CD4-positive, alpha-beta T cell (primary cell): ENCODE measurements at regions not wholly inside any gene's neighbourhood (a gene's known extent, or its start where the extent isn't known, plus 50 kb on each side); places are given as distances from the start of the nearest gene placed in this dataset.
"Not testable (repeated sequence)": the region's sequence is repeated elsewhere in the genome, so short reads cannot be mapped to it uniquely, and the experiment has no call there.

ENCODE experiments used
- ATAC-seq: fragments of 200-7000 bp; cut with Tn5 transposase; one replicate; pipeline ENCODE4 v1.10.0; 2022; ENCODE audit warnings: mild to moderate bottlenecking; ENCODE audit not compliant: poor library complexity
- CTCF ChIA-PET: fragments of 350-600 bp; sonication (Branson Sonifier 250); formaldehyde crosslinking; loops from one replicate; lab custom pipeline; 2021; ENCODE audit warnings: antibody characterized with exemption, inconsistent platforms; lab: Charles Lee
- POLR2A ChIA-PET: fragments of 350-600 bp; sonication (Branson Sonifier 250); formaldehyde crosslinking; loops from one replicate; lab custom pipeline; 2021; ENCODE audit warnings: antibody characterized with exemption, inconsistent platforms; lab: Charles Lee
- DNase-seq, 14 experiments: peaks; one replicate each; pipeline ENCODE4 v3.0.0-alpha.2; 2013 to 2020; ENCODE audit warnings: mixed read lengths in 2 of 14
- H3K27ac ChIP-seq, 2 donors: one replicate each; pipeline versions ENCODE4 v1.5.1 to v1.7.0; 2013; ENCODE audit warnings: low read length in 2 of 2, low read depth in 1 of 2, mild to moderate bottlenecking in 1 of 2
- H3K27me3 ChIP-seq, 2 experiments: 1 replicate in 1 of 2; 2 replicates in 1 of 2; pipeline versions ENCODE4 v1.6.1 to v1.7.0; 2013; ENCODE audit warnings: low read length in 2 of 2, control low read depth in 1 of 2, mild to moderate bottlenecking in 1 of 2, moderate library complexity in 1 of 2; ENCODE audit not compliant: insufficient read depth in 2 of 2, control insufficient read depth in 1 of 2
- H3K36me3 ChIP-seq: one replicate; pipeline ENCODE4 v1.6.1; 2013; ENCODE audit warnings: low read length, control low read depth; ENCODE audit not compliant: insufficient read depth
- H3K4me1 ChIP-seq: one replicate; pipeline ENCODE4 v1.6.1; 2013; ENCODE audit warnings: low read length, control low read depth; ENCODE audit not compliant: insufficient read depth
- H3K4me3 ChIP-seq: one replicate; pipeline ENCODE4 v1.5.1; 2013; ENCODE audit warnings: mild to moderate bottlenecking, low read length, moderate library complexity
- H3K9me3 ChIP-seq, 2 experiments: 1 replicate in 1 of 2; 2 replicates in 1 of 2; pipeline versions ENCODE4 v1.6.1 to v1.7.0; 2013; ENCODE audit warnings: low read length in 2 of 2, mild to moderate bottlenecking in 2 of 2, control low read depth in 1 of 2, moderate library complexity in 1 of 2; ENCODE audit not compliant: control insufficient read depth in 1 of 2, insufficient read depth in 1 of 2
- H3K27ac Mint-ChIP-seq: one replicate; pipeline ENCODE4 v1.8.0; 2020; ENCODE audit warnings: mixed read lengths
- H3K27me3 Mint-ChIP-seq: one replicate; pipeline ENCODE4 v1.8.0; 2021; ENCODE audit warnings: mixed read lengths
- H3K36me3 Mint-ChIP-seq: one replicate; pipeline ENCODE4 v1.8.0; 2021; ENCODE audit warnings: low read depth, mixed read lengths
- H3K4me1 Mint-ChIP-seq: one replicate; pipeline ENCODE4 v1.8.0; 2021; ENCODE audit warnings: low read depth, mixed read lengths
- H3K4me3 Mint-ChIP-seq: one replicate; pipeline ENCODE4 v1.8.0; 2020; ENCODE audit warnings: mild to moderate bottlenecking, mixed read lengths
- H3K9me3 Mint-ChIP-seq: one replicate; pipeline ENCODE4 v1.8.0; 2020; ENCODE audit warnings: mixed read lengths
- intact Hi-C, 2 experiments: fragments of 100-400 bp; cut with DNase I in 1 of 2; cut with micrococcal nuclease in 1 of 2; formaldehyde crosslinking; loops; one replicate each; pipeline versions ENCODE4 v1.15.1 to v1.9.0; 2023 to 2025; cut with DNase I, micrococcal nuclease
- TF ChIP-seq, protein P1 (sequence below): fragments of 200-600 bp; IDR thresholded peaks from one replicate; pipeline ENCODE4 v1.8.0; 2022; ENCODE audit warnings: antibody characterized with exemption, mild to moderate bottlenecking

GRCh38 chr11:98531576-98531975, 489.2 kb upstream of the CNTN5 start:
- H3K27me3 Mint-ChIP-seq = no peaks in the 10 kb centered on the region
- Histone ChIP-seq H3K27ac (no peak overlapping the region), H3K27me3 (no peaks in the 10 kb centered on the region), H3K9me3 (peaks cover 0 to 8% of the 10 kb centered on the region in 2 experiments), H3K36me3 (no peaks in the 10 kb centered on the region), H3K4me1 (no peaks in the 10 kb centered on the region), H3K4me3 (no peak overlapping the region)
- TF ChIP-seq, protein P1, sequence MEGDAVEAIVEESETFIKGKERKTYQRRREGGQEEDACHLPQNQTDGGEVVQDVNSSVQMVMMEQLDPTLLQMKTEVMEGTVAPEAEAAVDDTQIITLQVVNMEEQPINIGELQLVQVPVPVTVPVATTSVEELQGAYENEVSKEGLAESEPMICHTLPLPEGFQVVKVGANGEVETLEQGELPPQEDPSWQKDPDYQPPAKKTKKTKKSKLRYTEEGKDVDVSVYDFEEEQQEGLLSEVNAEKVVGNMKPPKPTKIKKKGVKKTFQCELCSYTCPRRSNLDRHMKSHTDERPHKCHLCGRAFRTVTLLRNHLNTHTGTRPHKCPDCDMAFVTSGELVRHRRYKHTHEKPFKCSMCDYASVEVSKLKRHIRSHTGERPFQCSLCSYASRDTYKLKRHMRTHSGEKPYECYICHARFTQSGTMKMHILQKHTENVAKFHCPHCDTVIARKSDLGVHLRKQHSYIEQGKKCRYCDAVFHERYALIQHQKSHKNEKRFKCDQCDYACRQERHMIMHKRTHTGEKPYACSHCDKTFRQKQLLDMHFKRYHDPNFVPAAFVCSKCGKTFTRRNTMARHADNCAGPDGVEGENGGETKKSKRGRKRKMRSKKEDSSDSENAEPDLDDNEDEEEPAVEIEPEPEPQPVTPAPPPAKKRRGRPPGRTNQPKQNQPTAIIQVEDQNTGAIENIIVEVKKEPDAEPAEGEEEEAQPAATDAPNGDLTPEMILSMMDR = no peak
- H3K4me3 Mint-ChIP-seq = no peak overlapping the region
- ATAC-seq (no peak), DNase-seq (no peak)
- intact Hi-C loops = no loop called here
- CTCF ChIA-PET = no interaction called here
- POLR2A ChIA-PET = no interaction called here
- H3K9me3 Mint-ChIP-seq = no peaks in the 10 kb centered on the region
- no peaks in the 10 kb centered on the region for H3K36me3 Mint-ChIP-seq
- no peaks in the 10 kb centered on the region for H3K4me1 Mint-ChIP-seq
- no peak overlapping the region for H3K27ac Mint-ChIP-seq

GRCh38 chr11:98536023-98536422, 484.7 kb upstream of the CNTN5 start:
- Histone ChIP-seq H3K4me1 (no peaks in the 10 kb centered on the region), H3K36me3 (no peaks in the 10 kb centered on the region), H3K9me3 (peaks cover 0 to 10% of the 10 kb centered on the region in 2 experiments), H3K27ac (no peak overlapping the region), H3K27me3 (no peaks in the 10 kb centered on the region), H3K4me3 (no peak overlapping the region)
- Mint-ChIP-seq H3K27ac (no peak overlapping the region), H3K27me3 (no peaks in the 10 kb centered on the region), H3K4me3 (no peak overlapping the region), H3K9me3 (peaks cover 4% of the 10 kb centered on the region), H3K4me1 (no peaks in the 10 kb centered on the region), H3K36me3 (no peaks in the 10 kb centered on the region)
- CTCF ChIA-PET = no interaction called here
- TF ChIP-seq, protein P1 = no peak
- intact Hi-C loops = no loop called here
- ATAC-seq (no peak), DNase-seq (no peak)
- POLR2A ChIA-PET = no interaction called here

DNA sequence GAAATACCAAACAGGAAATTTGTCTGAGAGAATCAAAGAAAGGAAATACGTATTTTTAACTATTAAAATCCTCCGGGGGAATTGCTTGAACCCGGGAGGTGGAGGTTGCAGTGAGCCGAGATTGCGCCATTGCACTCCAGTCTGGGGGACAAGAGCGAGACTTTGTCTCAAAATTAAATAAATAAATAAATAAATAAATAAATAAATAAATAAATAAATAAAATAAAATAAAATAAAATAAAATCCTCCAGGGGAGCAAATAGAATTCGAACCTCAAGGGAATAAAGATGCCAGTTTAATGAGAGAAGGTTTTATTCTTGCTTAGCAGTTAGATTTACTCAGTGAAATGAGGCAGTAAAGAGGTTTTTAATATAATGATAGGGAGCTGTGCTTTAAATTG, 482.4 kb upstream of the CNTN5 start:
- H3K36me3 ChIP-seq, H3K36me3 Mint-ChIP-seq, intact Hi-C loops, H3K27me3 ChIP-seq, H3K27me3 Mint-ChIP-seq, H3K27ac ChIP-seq, POLR2A ChIA-PET, H3K4me3 ChIP-seq, H3K9me3 Mint-ChIP-seq, CTCF ChIA-PET, H3K4me1 Mint-ChIP-seq, H3K27ac Mint-ChIP-seq, H3K4me3 Mint-ChIP-seq, ATAC-seq, DNase-seq, H3K4me1 ChIP-seq: not testable (repeated sequence)
- peaks cover 0 to 11% of the 10 kb centered on the region in 2 experiments for H3K9me3 ChIP-seq

DNA sequence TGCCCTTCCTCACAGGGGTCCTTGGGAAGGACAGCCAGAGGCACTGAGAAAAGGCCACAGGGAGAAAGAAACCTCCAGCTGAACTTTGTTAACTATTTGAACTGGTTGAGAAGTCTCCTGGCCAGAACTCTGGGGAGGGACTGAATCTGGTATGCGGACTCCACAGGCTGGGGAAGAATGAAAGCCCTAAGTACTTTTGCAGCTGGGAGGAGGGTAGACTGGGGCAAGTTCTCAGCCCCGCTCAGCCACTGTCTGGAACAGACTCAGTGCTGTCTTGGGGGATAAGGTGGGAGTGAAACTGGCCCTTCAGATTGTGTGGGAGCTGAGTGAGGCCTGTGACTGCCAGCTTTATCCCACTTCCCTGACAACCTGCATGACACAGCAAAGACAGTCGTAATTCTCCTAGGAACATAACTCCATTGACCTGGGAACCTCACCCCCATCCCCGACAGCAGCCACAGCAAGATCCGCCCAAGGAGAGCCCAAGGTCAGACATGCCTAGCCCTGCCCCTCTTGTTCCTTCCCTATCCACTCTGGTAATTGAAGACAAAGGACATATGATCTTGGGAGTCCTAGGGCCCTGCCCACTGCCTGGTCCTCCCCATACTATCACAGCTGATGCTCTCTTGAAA, 475.1 kb upstream of the CNTN5 start:
- no peaks in the 10 kb centered on the region for H3K36me3 Mint-ChIP-seq
- intact Hi-C loops = no loop called here
- H3K4me1 Mint-ChIP-seq = no peaks in the 10 kb centered on the region
- Histone ChIP-seq H3K9me3 (peaks cover 0 to 15% of the 10 kb centered on the region in 2 experiments), H3K4me3 (no peak overlapping the region), H3K27me3 (no peaks in the 10 kb centered on the region), H3K36me3 (no peaks in the 10 kb centered on the region), H3K4me1 (no peaks in the 10 kb centered on the region), H3K27ac (no peak overlapping the region)
- POLR2A ChIA-PET = no interaction called here
- TF ChIP-seq, protein P1 = no peak
- CTCF ChIA-PET = no interaction called here
- no peak overlapping the region for H3K27ac Mint-ChIP-seq
- peaks cover 10% of the 10 kb centered on the region for H3K9me3 Mint-ChIP-seq
- ATAC-seq (no peak), DNase-seq (no peak)
- H3K4me3 Mint-ChIP-seq = no peak overlapping the region
- no peaks in the 10 kb centered on the region for H3K27me3 Mint-ChIP-seq
